HL-60 (cell line): ENCODE measurements at regions not wholly inside any gene's neighbourhood (a gene's known extent, or its start where the extent isn't known, plus 50 kb on each side); places are given as distances from the start of the nearest gene placed in this dataset.
"Not testable (repeated sequence)": the region's sequence is repeated elsewhere in the genome, so short reads cannot be mapped to it uniquely, and the experiment has no call there.

Experiments
- POLR2AphosphoS5 ChIP-seq: IDR thresholded peaks from 2 replicates; pipeline ENCODE4 v1.6.1; 2012; ENCODE audit warnings: low read depth
- SPI1 ChIP-seq: IDR thresholded peaks from 2 replicates; pipeline ENCODE4 v1.6.1; 2012; ENCODE audit warnings: low read depth, mild to moderate bottlenecking, borderline replicate concordance
- TF ChIP-seq, protein P1 (sequence below): IDR thresholded peaks from one replicate; pipeline ENCODE4 v1.5.1; 2011; ENCODE audit warnings: low read length, control low read depth, inconsistent platforms; ENCODE audit not compliant: insufficient read depth

DNA sequence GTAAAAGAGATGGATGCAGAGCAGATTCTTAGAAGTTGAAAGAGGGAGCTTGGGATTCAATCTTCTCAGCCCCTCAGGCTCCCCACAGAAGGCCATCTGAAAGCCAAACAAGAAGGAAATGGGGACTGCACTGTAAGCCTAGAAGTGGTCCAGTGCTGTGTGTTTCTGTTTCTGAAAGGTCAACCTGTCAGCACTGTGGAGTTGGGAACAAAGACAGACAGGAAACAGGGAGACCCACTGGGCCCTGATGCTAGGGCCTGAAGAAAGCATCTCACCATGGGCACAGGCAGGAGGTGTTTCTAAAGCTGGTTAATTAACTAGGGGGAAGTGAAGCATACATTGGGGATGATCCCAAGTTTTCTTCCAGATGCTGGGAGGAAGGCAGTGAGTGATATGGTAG, 62.5 kb upstream of the CDC42EP3 start:
- TF ChIP-seq SPI1, POLR2AphosphoS5: not testable (repeated sequence)
- TF ChIP-seq, protein P1, sequence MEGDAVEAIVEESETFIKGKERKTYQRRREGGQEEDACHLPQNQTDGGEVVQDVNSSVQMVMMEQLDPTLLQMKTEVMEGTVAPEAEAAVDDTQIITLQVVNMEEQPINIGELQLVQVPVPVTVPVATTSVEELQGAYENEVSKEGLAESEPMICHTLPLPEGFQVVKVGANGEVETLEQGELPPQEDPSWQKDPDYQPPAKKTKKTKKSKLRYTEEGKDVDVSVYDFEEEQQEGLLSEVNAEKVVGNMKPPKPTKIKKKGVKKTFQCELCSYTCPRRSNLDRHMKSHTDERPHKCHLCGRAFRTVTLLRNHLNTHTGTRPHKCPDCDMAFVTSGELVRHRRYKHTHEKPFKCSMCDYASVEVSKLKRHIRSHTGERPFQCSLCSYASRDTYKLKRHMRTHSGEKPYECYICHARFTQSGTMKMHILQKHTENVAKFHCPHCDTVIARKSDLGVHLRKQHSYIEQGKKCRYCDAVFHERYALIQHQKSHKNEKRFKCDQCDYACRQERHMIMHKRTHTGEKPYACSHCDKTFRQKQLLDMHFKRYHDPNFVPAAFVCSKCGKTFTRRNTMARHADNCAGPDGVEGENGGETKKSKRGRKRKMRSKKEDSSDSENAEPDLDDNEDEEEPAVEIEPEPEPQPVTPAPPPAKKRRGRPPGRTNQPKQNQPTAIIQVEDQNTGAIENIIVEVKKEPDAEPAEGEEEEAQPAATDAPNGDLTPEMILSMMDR, result not testable (repeated sequence)
